ENCODE measurements at regions not wholly inside any gene's neighbourhood (a gene's known extent, or its start where the extent isn't known, plus 50 kb on each side); places are given as distances from the start of the nearest gene placed in this dataset.

DNA sequence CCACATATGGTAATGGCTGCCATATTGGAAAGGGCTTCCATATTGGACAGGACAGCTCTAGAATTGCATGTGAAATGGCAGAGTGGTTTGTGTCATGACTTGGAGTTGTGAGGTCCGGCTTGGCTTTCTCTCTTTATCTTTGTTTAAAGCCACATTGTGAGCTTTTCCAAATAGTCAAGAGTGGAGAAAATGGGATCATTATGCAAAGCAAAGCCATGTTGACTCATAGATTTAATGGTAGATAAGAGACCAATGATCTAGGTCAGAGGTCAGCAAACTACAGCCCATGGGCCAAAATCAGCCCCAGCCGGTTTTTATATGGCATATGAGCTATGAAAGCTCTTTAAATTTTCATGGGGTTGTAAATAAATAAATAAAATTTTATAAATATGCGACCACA is 449.1 kb downstream of the BCL11B start:
- TF ChIP-seq CTCF (tag by site-specific recombination; IDR thresholded peaks at IDR 0.05) (no peak), ZNF211 (tag by site-specific recombination; IDR thresholded peaks at IDR 0.05; ENCODE audit: low read depth) (no peak), ZNF274 (IDR thresholded peaks at IDR 0.05; ENCODE audit: low read length) (no peak), ZNF274 (tag by site-specific recombination; IDR thresholded peaks at IDR 0.05; ENCODE audit: borderline replicate concordance) (no peak), EGR2 (tag by site-specific recombination; IDR thresholded peaks at IDR 0.05; ENCODE audit: low read depth) (no peak), ZNF514 (tag by site-specific recombination; IDR thresholded peaks at IDR 0.05) (no peak)
- TF ChIP-seq, protein P1, sequence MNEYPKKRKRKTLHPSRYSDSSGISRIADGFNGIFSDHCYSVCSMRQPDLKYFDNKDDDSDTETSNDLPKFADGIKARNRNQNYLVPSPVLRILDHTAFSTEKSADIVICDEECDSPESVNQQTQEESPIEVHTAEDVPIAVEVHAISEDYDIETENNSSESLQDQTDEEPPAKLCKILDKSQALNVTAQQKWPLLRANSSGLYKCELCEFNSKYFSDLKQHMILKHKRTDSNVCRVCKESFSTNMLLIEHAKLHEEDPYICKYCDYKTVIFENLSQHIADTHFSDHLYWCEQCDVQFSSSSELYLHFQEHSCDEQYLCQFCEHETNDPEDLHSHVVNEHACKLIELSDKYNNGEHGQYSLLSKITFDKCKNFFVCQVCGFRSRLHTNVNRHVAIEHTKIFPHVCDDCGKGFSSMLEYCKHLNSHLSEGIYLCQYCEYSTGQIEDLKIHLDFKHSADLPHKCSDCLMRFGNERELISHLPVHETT (tag by site-specific recombination; IDR thresholded peaks at IDR 0.05) = no peak
- TF ChIP-seq, protein P2, sequence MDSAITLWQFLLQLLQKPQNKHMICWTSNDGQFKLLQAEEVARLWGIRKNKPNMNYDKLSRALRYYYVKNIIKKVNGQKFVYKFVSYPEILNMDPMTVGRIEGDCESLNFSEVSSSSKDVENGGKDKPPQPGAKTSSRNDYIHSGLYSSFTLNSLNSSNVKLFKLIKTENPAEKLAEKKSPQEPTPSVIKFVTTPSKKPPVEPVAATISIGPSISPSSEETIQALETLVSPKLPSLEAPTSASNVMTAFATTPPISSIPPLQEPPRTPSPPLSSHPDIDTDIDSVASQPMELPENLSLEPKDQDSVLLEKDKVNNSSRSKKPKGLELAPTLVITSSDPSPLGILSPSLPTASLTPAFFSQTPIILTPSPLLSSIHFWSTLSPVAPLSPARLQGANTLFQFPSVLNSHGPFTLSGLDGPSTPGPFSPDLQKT (IDR thresholded peaks at IDR 0.05; ENCODE audit: borderline replicate concordance, low read depth, low read length) = no peak
